ENCODE measurements at regions not wholly inside any gene's neighbourhood (a gene's known extent, or its start where the extent isn't known, plus 50 kb on each side); places are given as distances from the start of the nearest gene placed in this dataset.

DNA sequence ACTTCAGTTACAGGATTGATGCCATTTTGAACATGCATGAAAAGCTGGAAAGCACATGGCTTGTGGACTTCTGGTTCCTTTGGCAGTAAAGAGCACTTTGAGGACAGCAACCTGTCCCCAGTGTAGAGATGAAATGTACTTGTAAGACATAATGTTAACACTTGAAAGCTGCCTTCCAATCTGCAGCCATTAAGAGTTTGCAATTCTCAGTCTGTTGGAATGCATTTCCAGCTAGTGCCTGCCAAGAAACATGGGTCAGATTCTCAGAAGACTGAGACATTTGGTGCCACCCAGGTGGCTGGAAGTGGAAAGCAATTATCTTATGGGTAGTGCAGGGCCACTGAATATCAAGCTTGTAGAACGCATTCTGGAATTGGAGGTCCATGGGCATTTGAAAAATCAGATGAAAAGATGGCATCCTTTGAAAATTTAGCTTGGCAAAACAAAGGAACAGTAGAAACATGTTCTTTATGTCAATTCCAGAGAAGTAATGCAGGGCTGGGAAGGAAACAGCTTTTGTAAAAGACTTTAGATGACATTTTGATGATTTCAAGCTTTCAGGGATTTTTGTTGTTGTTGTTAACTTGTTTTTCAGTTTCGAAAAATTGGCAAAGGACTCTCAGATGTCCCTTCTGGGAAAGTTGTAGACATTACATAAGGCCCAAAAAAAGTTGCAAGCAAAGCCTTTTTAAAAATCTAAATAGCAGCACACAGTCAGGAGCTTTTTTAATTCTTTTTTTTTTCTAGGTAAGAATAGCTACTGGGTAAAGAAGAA lies 147.0 kb downstream of the ABCA8 start (continued):
- TF ChIP-seq REST (IDR thresholded peaks at IDR 0.05; ENCODE audit: low read depth, low read length) = no peak
- no peak for TF ChIP-seq BCL11A (IDR thresholded peaks at IDR 0.05; ENCODE audit: low read depth, low read length)
- TF ChIP-seq RB1 (IDR thresholded peaks at IDR 0.05; ENCODE audit: borderline replicate concordance) = no peak
- TF ChIP-seq POLR2AphosphoS5 (IDR thresholded peaks at IDR 0.05; ENCODE audit: low read length) = no peak
- no peak for TF ChIP-seq TCF7 (IDR thresholded peaks at IDR 0.05; ENCODE audit: borderline replicate concordance)
- no peak for TF ChIP-seq IRF4 (IDR thresholded peaks at IDR 0.05; ENCODE audit: low read depth, low read length)

GRCh38 chr17:68805609-68806008 lies 149.6 kb downstream of the ABCA8 start:
- no peak for ATAC-seq
- Histone ChIP-seq H3K27me3 (replicated peaks in 1 of 2; ENCODE audit: control insufficient read depth in 2 of 2, insufficient read depth in 2 of 2, low read length in 1 of 2) (no peaks in the 10 kb centered on the region), H3K4me2 (ENCODE audit: control insufficient read depth, insufficient read depth) (no peak overlapping the region), H4K20me1 (ENCODE audit: control insufficient read depth, insufficient read depth) (no peaks in the 10 kb centered on the region), H3K9ac (ENCODE audit: control insufficient read depth, insufficient read depth, low read length) (no peak overlapping the region), H3K9me3 (replicated peaks; ENCODE audit: control insufficient read depth, insufficient read depth, low read length) (no peaks in the 10 kb centered on the region; the same call in 2 of the 3 replicates), H3K79me2 (ENCODE audit: control insufficient read depth, insufficient read depth, low read length) (no peaks in the 10 kb centered on the region), H3K27ac (ENCODE audit: control insufficient read depth, insufficient read depth) (no peak overlapping the region), H3K36me3 (ENCODE audit: control insufficient read depth in 2 of 2, insufficient read depth in 2 of 2, low read length in 1 of 2) (no peaks in the 10 kb centered on the region), H2AFZ (ENCODE audit: control insufficient read depth, low read depth, low read length) (no peak overlapping the region), H3K4me3 (no peak overlapping the region), H3K4me1 (ENCODE audit: control insufficient read depth, insufficient read depth, low read length) (no peaks in the 10 kb centered on the region)
- BruUV-seq (replicated peaks) = no TSS peak
- DNase-seq (ENCODE audit: low read depth, low spot score) = no peak
- 47% methylated on average over 1 of the region's 1 CpG for WGBS (ENCODE audit: insufficient coverage, insufficient replicate concordance, low lambda C conversion rate, missing lambda C conversion rate)
- ChIA-PET POLR2A (no interaction called here), CTCF (no interaction called here), RAD21 (ENCODE audit: unreplicated experiment) (interaction anchor here (0.6 kb wide), 1 partner anchor 1746 kb away, joined by 4 read pairs; no protein-coding TSS in a partner anchor), SMC1A (ENCODE audit: uncharacterized antibody, unreplicated experiment) (no interaction called here)
- in situ Hi-C loops (cut with MboI) = no loop called here
- TF ChIP-seq ESRRA (IDR thresholded peaks at IDR 0.05; ENCODE audit: low read length) = no peak
- no peak for TF ChIP-seq MAX (IDR thresholded peaks at IDR 0.05; ENCODE audit: low read depth, low read length)
- TF ChIP-seq KLF5 (IDR thresholded peaks at IDR 0.05; ENCODE audit: partially characterized antibody) = no peak
- TF ChIP-seq MYB (IDR thresholded peaks at IDR 0.05; ENCODE audit: borderline replicate concordance, low read depth, low read length) = no peak
- no peak for TF ChIP-seq MEF2A (IDR thresholded peaks at IDR 0.05; ENCODE audit: insufficient read depth, low read depth, low read length)
- intact Hi-C loops (cut with micrococcal nuclease; ENCODE audit: unreplicated experiment) = no loop called here
- FAIRE-seq = no peak
